ENCODE measurements at regions not wholly inside any gene's neighbourhood (a gene's known extent, or its start where the extent isn't known, plus 50 kb on each side); places are given as distances from the start of the nearest gene placed in this dataset.

DNA sequence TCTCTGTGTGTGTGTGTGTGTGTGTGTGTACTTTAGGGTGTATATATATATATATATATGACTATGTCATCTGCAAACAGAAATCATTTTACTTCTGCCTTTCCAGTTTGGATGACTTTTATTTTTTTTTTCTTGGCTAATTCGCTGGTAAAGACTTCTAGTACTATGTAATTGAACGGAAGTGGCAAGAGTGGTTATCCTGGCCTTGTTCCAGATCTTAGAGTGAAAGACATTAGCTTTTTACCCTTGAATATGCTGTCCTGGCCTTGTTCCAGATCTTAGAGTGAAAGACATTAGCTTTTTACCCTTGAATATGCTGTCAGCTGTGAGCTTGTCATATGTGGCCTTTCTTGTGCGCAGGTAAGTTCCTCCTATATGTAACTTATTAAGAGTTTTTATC is 72.7 kb upstream of the MYOCD start:
- DNase-seq (ENCODE audit: low read depth, low spot score), result no peak
- CTCF ChIA-PET, result interaction anchor here (1.3 to 2.6 kb wide), 3 partner anchors 9 to 72 kb away, joined by 4 to 14 read pairs (median 5); partner anchors contain the start of gene MYOCD
- TF ChIP-seq CTCF (IDR thresholded peaks at IDR 0.05; ENCODE audit: insufficient read depth, low read length, missing control alignments), result no peak
- H3K4me3 ChIP-seq (ENCODE audit: low read depth, low read length), result no peak overlapping the region
- POLR2A ChIA-PET, result no interaction called here

DNA sequence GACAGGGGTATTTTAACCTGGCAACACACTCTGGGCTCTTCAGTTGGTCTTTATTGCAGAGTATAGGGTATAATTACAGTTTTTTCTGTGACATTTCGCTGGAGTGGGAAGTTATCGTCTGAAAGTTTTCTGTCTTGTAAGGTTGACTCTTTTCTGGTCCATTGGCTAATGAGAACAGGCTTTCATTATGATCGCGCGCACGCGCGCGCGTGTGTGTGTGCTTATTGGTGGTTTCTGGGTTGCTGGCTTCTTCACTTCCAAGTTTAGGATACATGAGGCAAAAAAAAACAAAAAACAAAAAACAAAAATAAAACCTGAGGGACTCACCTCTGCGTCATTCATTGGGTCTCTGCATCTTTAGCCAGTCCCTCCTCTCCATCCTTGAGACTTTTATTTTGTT is 68.7 kb upstream of the MYOCD start:
- POLR2A ChIA-PET, result no interaction called here

DNA sequence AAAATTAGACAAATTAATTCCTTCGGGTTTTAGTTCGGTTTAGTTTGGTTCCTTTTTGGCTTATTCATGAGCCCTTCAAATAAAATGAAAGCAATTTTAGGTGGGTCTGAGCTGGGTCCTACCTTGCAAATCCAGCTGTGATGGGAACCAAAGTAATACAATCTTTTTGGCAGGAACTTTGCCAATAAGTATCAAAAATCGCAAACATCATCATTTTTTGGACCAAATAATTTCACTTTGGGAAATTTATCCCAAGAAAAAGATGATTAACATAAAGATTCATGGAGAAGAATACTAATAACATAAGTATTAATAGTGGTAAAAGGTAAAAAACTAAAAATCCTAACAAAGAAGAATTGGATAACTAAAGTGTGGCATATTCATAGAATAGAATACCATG is 67.8 kb upstream of the MYOCD start:
- no peak for TF ChIP-seq CTCF (IDR thresholded peaks at IDR 0.05; ENCODE audit: insufficient read depth, low read length, missing control alignments)
- POLR2A ChIA-PET, result no interaction called here

More for the DNA sequence above, 68.7 kb upstream of the MYOCD start:
- CTCF ChIA-PET, result no interaction called here
- DNase-seq (ENCODE audit: low read depth, low spot score), result no peak
- TF ChIP-seq CTCF (IDR thresholded peaks at IDR 0.05; ENCODE audit: insufficient read depth, low read length, missing control alignments), result no peak
- no peak overlapping the region for H3K4me3 ChIP-seq (ENCODE audit: low read depth, low read length)

DNA sequence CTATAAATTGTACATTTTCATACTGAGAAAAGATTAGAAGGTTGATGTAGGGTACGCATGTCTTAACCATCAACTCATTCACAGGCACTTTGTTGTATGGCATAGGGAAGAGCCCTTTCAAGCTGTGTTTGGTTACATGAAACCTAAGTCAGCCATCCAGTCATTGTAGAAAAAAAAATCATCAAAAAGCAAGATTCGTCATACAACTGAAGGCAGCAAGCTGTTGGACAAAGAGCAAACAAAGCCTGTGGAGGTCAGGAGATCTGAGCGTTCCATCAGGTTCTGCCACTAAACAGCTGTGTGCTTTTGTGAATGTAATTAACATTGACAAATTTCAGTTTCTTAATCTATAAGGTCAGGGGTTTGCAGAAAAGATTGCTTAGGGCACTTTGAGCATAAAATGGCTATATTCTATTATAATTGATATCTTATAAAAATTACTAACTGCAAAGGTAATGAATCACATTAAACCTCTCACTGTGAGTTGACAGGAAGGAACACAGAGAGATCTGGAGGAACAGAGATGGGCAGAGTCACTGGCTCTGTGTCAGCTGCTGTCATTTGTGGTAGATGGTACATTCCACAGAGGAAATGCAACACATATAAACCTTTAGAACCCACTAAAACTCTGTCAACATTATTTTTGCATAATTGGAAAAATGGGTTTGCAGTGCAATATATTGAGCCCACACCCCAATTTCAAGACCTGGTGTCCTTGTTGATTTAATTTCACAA is 66.3 kb upstream of the MYOCD start:
- TF ChIP-seq CTCF (IDR thresholded peaks at IDR 0.05; ENCODE audit: insufficient read depth, low read length, missing control alignments), result no peak
- no peak overlapping the region for H3K4me3 ChIP-seq (ENCODE audit: low read depth, low read length)
- ChIA-PET CTCF (interaction anchor here (1.7 kb wide), 1 partner anchor 54 kb away, joined by 6 read pairs; no protein-coding TSS in a partner anchor), POLR2A (no interaction called here)
- no peak for DNase-seq (ENCODE audit: low read depth, low spot score)

More for the DNA sequence above, 67.8 kb upstream of the MYOCD start:
- no peak overlapping the region for H3K4me3 ChIP-seq (ENCODE audit: low read depth, low read length)
- CTCF ChIA-PET, result interaction anchor here (1.7 kb wide), 1 partner anchor 52 kb away, joined by 6 read pairs; no protein-coding TSS in a partner anchor
- no peak for DNase-seq (ENCODE audit: low read depth, low spot score)

DNA sequence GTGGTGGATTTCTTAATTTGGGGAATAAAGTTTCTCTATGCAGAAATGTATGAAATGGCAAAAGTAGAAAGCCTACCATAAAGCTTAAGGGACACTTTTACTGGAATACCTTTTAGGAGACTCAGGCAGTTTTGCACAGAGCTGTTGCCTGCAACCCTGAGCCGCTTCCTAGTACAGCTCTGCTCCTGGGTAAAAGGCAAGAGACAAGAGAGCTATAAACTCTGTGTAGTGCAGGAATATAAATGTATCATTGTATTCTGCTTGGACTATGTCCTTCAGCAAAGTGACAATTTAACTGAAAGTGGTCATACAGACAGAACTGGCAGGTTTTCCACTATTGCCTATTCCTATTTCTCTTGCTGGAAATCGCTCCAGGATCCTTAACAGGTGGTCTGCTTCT is 65.3 kb upstream of the MYOCD start:
- no peak for TF ChIP-seq CTCF (IDR thresholded peaks at IDR 0.05; ENCODE audit: insufficient read depth, low read length, missing control alignments)
- no peak for DNase-seq (ENCODE audit: low read depth, low spot score)
- ChIA-PET CTCF (interaction anchor here (0.6 to 2.6 kb wide), 3 partner anchors 14 to 342 kb away, joined by 3 to 11 read pairs (median 3); no protein-coding TSS in a partner anchor), POLR2A (no interaction called here)
- H3K4me3 ChIP-seq (ENCODE audit: low read depth, low read length), result no peak overlapping the region

DNA sequence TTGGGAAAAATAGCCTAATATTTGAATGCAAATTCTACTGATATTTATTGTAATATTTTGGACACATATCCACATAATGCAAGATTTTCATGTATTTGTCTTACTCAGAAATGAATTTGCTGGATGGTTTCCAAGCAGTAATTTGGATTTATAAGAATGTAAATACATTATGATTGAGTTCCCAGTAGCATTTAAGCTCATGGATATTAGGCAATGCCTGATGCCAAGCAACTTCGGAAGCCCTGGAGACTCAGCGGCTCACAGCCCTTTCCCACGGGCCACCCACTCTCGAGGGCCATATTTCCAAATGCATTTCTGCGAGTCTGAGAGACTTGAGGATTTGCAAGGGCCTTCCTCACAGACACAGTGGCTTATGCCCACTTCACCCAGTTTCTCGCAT is 62.1 kb upstream of the MYOCD start:
- POLR2A ChIA-PET, result no interaction called here
- TF ChIP-seq CTCF (IDR thresholded peaks at IDR 0.05; ENCODE audit: insufficient read depth, low read length, missing control alignments), result no peak
- CTCF ChIA-PET, result no interaction called here
- no peak overlapping the region for H3K4me3 ChIP-seq (ENCODE audit: low read depth, low read length)
- DNase-seq (ENCODE audit: low read depth, low spot score), result no peak

Data from AG04449 (cell line).